Lung (tissue), 11 donors: ENCODE measurements at regions not wholly inside any gene's neighbourhood (a gene's known extent, or its start where the extent isn't known, plus 50 kb on each side); places are given as distances from the start of the nearest gene placed in this dataset.

Source experiments
- ATAC-seq: fragments of 200-7000 bp; cut with Tn5 transposase; one replicate; pipeline ENCODE4 v1.9.1; 2020; ENCODE audit warnings: moderate number of reproducible peaks; ENCODE audit not compliant: insufficient read depth, low FRiP score
- DNase-seq, 3 donors: peaks; one replicate each; pipeline ENCODE4 v3.0.0-alpha.2; 2013 to 2017
- H3K27ac ChIP-seq, 2 donors: one replicate each; pipeline ENCODE4 v1.5.1; 2013; ENCODE audit warnings: mild to moderate bottlenecking in 2 of 2, moderate library complexity in 2 of 2, control low read depth in 1 of 2, inconsistent platforms in 1 of 2, low read depth in 1 of 2, low read length in 1 of 2
- H3K27me3 ChIP-seq, 3 donors: one replicate each; pipeline ENCODE4 v1.5.1; 2013; ENCODE audit warnings: low read length in 2 of 3; ENCODE audit not compliant: control insufficient read depth in 3 of 3, insufficient read depth in 3 of 3
- H3K36me3 ChIP-seq, 4 donors: one replicate each; pipeline ENCODE4 v1.5.1; 2013; ENCODE audit warnings: low read length in 4 of 4, mild to moderate bottlenecking in 1 of 4, moderate library complexity in 1 of 4; ENCODE audit not compliant: control insufficient read depth in 4 of 4, insufficient read depth in 4 of 4
- H3K4me1 ChIP-seq, 5 donors: one replicate each; pipeline ENCODE4 v1.5.1; 2013; ENCODE audit warnings: low read length in 5 of 5, mild to moderate bottlenecking in 2 of 5, moderate library complexity in 1 of 5; ENCODE audit not compliant: control insufficient read depth in 5 of 5, insufficient read depth in 5 of 5
- H3K4me3 ChIP-seq: one replicate; pipeline ENCODE4 v1.5.1; 2013; ENCODE audit warnings: mild to moderate bottlenecking, control low read depth, moderate library complexity
- H3K9ac ChIP-seq, 2 donors: one replicate each; pipeline ENCODE4 v1.5.1; 2013; ENCODE audit warnings: low read length in 2 of 2, control low read depth in 1 of 2; ENCODE audit not compliant: insufficient read depth in 1 of 2
- H3K9me3 ChIP-seq, 4 donors: one replicate each; pipeline ENCODE4 v1.5.1; 2013; ENCODE audit warnings: low read length in 3 of 4, mild to moderate bottlenecking in 1 of 4, moderate library complexity in 1 of 4; ENCODE audit not compliant: control insufficient read depth in 4 of 4, insufficient read depth in 3 of 4
- WGBS, 2 donors: extraction: QIAGEN DNeasy Blood & Tissue Kit; methylation state at CpG; one replicate each; pipeline ENCODE4 v1.1.7; 2013; 5-methylcytosine and 5-hydroxymethylcytosine counted together
- TF ChIP-seq, protein P1 (sequence below): IDR thresholded peaks from 2 replicates; pipeline ENCODE4 v1.5.1; 2012; ENCODE audit warnings: mild to moderate bottlenecking; ENCODE audit errors: control extremely low read depth, extremely low read depth
- donor health status: control.
- donor health status: control.
- donor health status: Bipolar disorder and iron deficiency.
- donor health status: healthy.
- donor health status: DM: yes; HTN: yes; CAD: no.

DNA sequence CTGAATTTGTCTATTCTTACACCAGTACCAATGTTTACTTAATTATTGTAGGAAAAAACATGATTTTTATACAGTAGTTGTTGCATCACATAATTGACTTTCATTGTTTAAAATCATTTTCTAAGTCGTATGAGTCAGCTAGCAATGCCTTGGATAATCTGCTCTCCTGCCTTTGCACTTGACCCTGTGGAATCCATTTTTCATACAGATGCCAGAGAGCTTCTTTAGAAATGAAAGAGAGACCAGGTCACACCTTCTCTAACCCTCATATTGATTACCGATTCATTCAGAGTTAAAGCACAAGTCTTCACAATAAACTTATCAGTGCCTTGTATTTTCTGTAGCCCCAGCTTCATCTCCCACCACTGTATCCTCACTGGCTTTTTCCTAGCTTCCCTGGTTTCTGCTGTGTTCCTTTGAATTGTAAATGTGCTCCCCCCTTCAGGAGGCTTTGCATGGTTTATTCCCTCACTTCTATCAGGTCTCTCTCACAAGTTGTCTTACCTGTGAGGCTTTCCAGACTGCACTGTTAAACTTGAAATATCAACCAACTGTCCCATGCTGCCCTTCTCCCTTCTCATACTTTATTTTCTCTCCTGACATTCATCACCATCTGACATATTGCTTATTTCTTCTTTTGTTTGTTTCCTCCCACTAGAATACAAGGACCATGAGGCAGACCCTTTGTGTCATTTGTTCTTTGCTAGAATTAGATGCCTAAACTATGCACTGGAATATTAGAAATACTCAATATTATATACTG is 662.0 kb upstream of the GBE1 start:
- no peak for DNase-seq
- no peak overlapping the region for H3K27ac ChIP-seq
- no peaks in the 10 kb centered on the region for H3K27me3 ChIP-seq
- no peaks in the 10 kb centered on the region for H3K36me3 ChIP-seq
- WGBS, 2 donors: 29 to 30% methylated on average over 2 of the region's 2 CpGs
- no peaks in the 10 kb centered on the region for H3K4me1 ChIP-seq
- no peak overlapping the region for H3K4me3 ChIP-seq
- TF ChIP-seq, protein P1, sequence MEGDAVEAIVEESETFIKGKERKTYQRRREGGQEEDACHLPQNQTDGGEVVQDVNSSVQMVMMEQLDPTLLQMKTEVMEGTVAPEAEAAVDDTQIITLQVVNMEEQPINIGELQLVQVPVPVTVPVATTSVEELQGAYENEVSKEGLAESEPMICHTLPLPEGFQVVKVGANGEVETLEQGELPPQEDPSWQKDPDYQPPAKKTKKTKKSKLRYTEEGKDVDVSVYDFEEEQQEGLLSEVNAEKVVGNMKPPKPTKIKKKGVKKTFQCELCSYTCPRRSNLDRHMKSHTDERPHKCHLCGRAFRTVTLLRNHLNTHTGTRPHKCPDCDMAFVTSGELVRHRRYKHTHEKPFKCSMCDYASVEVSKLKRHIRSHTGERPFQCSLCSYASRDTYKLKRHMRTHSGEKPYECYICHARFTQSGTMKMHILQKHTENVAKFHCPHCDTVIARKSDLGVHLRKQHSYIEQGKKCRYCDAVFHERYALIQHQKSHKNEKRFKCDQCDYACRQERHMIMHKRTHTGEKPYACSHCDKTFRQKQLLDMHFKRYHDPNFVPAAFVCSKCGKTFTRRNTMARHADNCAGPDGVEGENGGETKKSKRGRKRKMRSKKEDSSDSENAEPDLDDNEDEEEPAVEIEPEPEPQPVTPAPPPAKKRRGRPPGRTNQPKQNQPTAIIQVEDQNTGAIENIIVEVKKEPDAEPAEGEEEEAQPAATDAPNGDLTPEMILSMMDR: no peak
- ATAC-seq: no peak
- no peaks in the 10 kb centered on the region for H3K9me3 ChIP-seq
- H3K9ac ChIP-seq: no peak overlapping the region

DNA sequence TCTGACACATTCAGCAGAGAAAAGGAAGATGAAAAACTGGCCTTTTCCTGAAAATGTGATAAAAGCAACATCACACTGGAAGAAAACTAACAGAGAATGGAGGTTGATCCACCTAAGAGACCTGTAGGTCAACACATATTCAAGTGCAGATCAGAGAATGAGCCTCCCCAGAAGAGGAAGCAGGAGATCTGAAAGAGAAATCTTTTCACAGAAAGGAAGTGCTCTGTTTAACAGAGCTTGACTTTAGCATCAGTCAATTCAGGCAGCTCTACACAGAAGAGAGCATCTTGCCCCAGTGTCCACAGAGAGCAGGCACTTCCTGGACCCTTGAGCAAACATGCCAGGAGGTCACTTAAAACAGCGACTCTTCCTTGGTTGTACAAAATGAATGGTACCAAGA is 655.4 kb upstream of the GBE1 start:
- H3K4me3 ChIP-seq: no peak overlapping the region
- H3K9me3 ChIP-seq: no peaks in the 10 kb centered on the region
- H3K4me1 ChIP-seq: no peaks in the 10 kb centered on the region
- no peak for ATAC-seq
- H3K27ac ChIP-seq: no peak overlapping the region
- no peak overlapping the region for H3K9ac ChIP-seq
- no peaks in the 10 kb centered on the region for H3K36me3 ChIP-seq
- no peak for DNase-seq
- TF ChIP-seq, protein P1: no peak
- H3K27me3 ChIP-seq: no peaks in the 10 kb centered on the region
- 49 to 66% methylated on average over 1 of the region's 1 CpG for WGBS, 2 donors

DNA sequence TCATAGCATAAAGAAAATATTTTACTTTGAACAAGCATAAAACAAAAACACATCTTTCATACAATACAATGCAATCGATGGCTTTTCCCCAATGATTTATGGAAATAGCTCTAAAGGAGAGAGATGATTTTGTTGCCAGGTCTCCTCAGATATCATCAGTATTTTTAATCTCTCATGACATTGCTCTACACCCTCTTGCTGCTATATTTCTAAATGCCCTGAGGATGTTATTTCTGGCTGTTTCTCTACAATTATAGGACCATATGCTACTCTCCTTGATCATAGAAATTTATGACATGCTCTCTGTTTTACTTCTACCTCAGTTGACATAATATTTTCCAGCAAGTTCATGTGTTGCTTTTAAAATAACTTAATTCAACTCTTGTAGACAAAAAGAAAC is 654.9 kb upstream of the GBE1 start:
- H3K27me3 ChIP-seq: no peaks in the 10 kb centered on the region
- no peaks in the 10 kb centered on the region for H3K36me3 ChIP-seq
- no peaks in the 10 kb centered on the region for H3K4me1 ChIP-seq
- 84 to 85% methylated on average over 1 of the region's 1 CpG for WGBS, 2 donors
- no peak overlapping the region for H3K4me3 ChIP-seq
- TF ChIP-seq, protein P1: no peak
- DNase-seq: no peak
- H3K9ac ChIP-seq: no peak overlapping the region
- ATAC-seq: no peak
- H3K9me3 ChIP-seq: no peaks in the 10 kb centered on the region
- H3K27ac ChIP-seq: no peak overlapping the region

DNA sequence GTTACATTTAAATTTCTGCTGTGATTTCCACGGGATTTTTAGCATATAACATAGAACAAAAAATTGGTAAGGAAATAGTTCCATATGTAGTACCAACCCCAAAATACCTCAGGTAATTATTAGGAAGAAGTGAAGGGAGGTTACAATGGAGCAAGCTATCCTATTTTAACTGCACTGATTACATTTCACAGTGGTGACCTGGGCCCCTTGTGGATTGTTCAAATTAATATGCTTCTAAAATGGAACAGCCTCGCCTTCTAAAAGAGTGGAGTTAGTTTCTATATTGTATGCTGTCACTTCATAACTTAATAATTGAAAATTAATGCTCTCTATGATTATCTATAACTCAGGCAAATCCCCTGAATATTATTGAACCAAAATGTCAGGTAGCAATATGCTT is 651.7 kb upstream of the GBE1 start:
- ATAC-seq: no peak
- Histone ChIP-seq H3K4me3 (no peak overlapping the region), H3K27ac (no peak overlapping the region), H3K4me1 (no peaks in the 10 kb centered on the region), H3K36me3 (no peaks in the 10 kb centered on the region), H3K9me3 (no peaks in the 10 kb centered on the region), H3K27me3 (no peaks in the 10 kb centered on the region), H3K9ac (no peak overlapping the region)
- no peak for DNase-seq
- WGBS, 2 donors: 83 to 84% methylated on average over 2 of the region's 2 CpGs
- TF ChIP-seq, protein P1: no peak
